ENCODE measurements at regions not wholly inside any gene's neighbourhood (a gene's known extent, or its start where the extent isn't known, plus 50 kb on each side); places are given as distances from the start of the nearest gene placed in this dataset.

DNA sequence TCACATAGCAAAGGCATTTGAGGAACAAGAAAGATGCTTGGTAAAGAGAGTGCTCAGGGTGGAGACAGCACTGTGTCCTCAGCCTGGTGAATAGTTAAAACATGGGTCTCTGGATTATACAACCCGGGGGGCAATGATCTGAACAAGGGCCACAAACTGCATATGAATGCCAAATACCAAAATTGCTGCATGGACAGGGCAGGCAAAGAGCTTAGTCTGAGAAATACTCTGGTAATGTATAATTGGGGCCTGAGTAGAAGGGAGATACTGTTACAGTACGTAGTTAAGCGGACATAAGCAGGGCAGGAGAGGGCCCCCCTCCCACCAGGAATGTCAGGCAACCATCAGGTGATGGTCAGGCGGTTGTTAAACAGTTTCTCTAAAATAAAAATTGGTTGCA lies 99.3 kb upstream of the CDK1 start:
- TF ChIP-seq CTCF (IDR thresholded peaks at IDR 0.05) (no peak), POLR2A (IDR thresholded peaks at IDR 0.05) (no peak)
